ENCODE measurements at regions not wholly inside any gene's neighbourhood (a gene's known extent, or its start where the extent isn't known, plus 50 kb on each side); places are given as distances from the start of the nearest gene placed in this dataset.

DNA sequence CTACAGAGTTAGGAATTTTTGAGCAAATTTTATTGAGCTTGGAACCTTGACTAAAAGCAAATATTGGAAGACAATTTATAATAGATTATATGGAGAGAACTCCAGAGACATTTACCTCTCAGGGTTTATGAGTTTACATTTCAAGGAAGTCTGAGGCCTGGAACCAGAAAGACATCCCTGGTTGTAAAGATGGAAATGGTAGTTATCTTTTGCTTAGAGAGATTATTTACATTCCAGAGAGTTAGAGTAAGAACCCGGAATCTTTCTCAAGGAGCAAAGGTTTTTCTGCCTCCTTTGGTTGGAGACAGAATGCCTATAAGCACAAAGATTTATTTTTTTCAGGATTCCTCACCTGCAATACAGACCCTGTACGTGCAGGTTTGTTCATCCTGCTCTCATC, 458.1 kb downstream of the TBL1XR1 start:
- H3K27ac Mint-ChIP-seq, result no peak overlapping the region
- Histone ChIP-seq H3K4me1 (ENCODE audit: control insufficient read depth in 1 of 2, insufficient read depth in 2 of 2, low read length in 2 of 2) (no peaks in the 10 kb centered on the region), H3K9me3 (replicated peaks in 1 of 2; ENCODE audit: control insufficient read depth in 1 of 2, insufficient read depth in 1 of 2, low read length in 2 of 2) (no peaks in the 10 kb centered on the region), H3K9ac (ENCODE audit: insufficient read depth, low read length, poor library complexity, severe bottlenecking) (no peak overlapping the region), H3K4me3 (replicated peaks in 1 of 3; ENCODE audit: low read depth in 2 of 3, low read length in 3 of 3) (no peak overlapping the region), H3K27me3 (ENCODE audit: control insufficient read depth in 2 of 2, insufficient read depth in 2 of 2, low read length in 2 of 2) (no peaks in the 10 kb centered on the region), H3K27ac (ENCODE audit: low read depth in 1 of 2, low read length in 2 of 2) (no peak overlapping the region), H2AFZ (ENCODE audit: insufficient read depth, low read depth, low read length, poor library complexity, severe bottlenecking) (no peak overlapping the region), H3K36me3 (replicated peaks in 1 of 2; ENCODE audit: control insufficient read depth in 1 of 2, insufficient read depth in 2 of 2, low read length in 2 of 2) (no peaks in the 10 kb centered on the region), H4K20me1 (ENCODE audit: insufficient read depth, low read length) (no peaks in the 10 kb centered on the region), H3K79me2 (ENCODE audit: insufficient read depth, low read length) (no peaks in the 10 kb centered on the region), H3K4me2 (replicated peaks; ENCODE audit: extremely low read depth, low read length, poor library complexity, severe bottlenecking) (no peak overlapping the region)
- intact Hi-C loops (cut with micrococcal nuclease), result no loop called here
- H3K36me3 Mint-ChIP-seq, result no peaks in the 10 kb centered on the region
- H3K27me3 Mint-ChIP-seq (ENCODE audit: low read depth in 3 of 3), result no peaks in the 10 kb centered on the region
- no peak for TF ChIP-seq CTCF (IDR thresholded peaks at IDR 0.05)
- peaks cover 0 to 3% (median 0%) of the 10 kb centered on the region in 7 donors for H3K9me3 Mint-ChIP-seq
- no CpG with 5 or more reads among the region's 2 CpGs for WGBS (ENCODE audit: insufficient coverage)
- H3K4me3 Mint-ChIP-seq, result no peak overlapping the region
- H3K4me1 Mint-ChIP-seq, result no peaks in the 10 kb centered on the region
- no peak for DNase-seq

DNA sequence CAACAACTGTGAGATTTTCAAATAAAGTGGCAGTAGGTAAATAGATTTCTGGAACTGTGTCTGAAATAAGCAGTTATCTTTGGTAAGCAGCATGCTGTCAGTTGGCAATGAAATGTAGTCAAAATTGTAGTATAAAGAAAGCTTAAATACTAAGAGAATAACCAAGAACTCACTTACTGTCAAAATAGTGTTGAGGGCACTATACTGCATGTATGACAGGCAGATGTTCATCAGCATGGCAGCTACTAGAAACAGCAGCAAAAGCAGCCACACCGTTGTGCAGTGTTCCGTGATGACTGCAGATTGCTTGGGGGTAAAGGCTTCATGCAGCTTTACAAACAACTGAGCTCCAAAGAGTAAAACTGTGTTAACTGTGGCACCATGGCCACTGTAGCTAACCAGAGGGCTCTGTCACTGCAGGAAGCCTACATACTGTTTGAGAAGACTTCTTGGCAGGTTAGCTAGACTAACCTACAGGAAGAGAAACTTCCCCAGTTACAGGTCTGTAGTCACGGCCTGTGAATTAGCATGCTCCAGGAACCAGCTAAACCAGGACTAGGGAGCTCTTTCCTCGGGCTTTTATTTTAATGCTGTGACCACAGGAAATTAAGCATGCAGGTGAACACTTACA, 459.7 kb downstream of the TBL1XR1 start:
- no peaks in the 10 kb centered on the region for H3K4me1 ChIP-seq (ENCODE audit: control insufficient read depth in 1 of 2, insufficient read depth in 2 of 2, low read length in 2 of 2)
- no peak overlapping the region for H3K27ac ChIP-seq (ENCODE audit: low read depth in 1 of 2, low read length in 2 of 2)
- no peak for TF ChIP-seq CTCF (IDR thresholded peaks at IDR 0.05)
- Mint-ChIP-seq H3K9me3 (peaks cover 0 to 5% (median 0%) of the 10 kb centered on the region in 7 donors), H3K4me1 (no peaks in the 10 kb centered on the region), H3K27me3 (ENCODE audit: low read depth in 3 of 3) (no peaks in the 10 kb centered on the region), H3K27ac (no peak overlapping the region), H3K36me3 (no peaks in the 10 kb centered on the region), H3K4me3 (no peak overlapping the region)
- H3K79me2 ChIP-seq (ENCODE audit: insufficient read depth, low read length), result no peaks in the 10 kb centered on the region
- H3K4me3 ChIP-seq (replicated peaks in 1 of 3; ENCODE audit: low read depth in 2 of 3, low read length in 3 of 3), result no peak overlapping the region
- no peaks in the 10 kb centered on the region for H3K36me3 ChIP-seq (replicated peaks in 1 of 2; ENCODE audit: control insufficient read depth in 1 of 2, insufficient read depth in 2 of 2, low read length in 2 of 2)
- no peaks in the 10 kb centered on the region for H3K27me3 ChIP-seq (ENCODE audit: control insufficient read depth in 2 of 2, insufficient read depth in 2 of 2, low read length in 2 of 2)
- no peak for DNase-seq
- intact Hi-C loops (cut with micrococcal nuclease), result no loop called here
- H3K9me3 ChIP-seq (replicated peaks in 1 of 2; ENCODE audit: control insufficient read depth in 1 of 2, insufficient read depth in 1 of 2, low read length in 2 of 2), result peaks cover 2 to 4% of the 10 kb centered on the region in 2 donors
- H3K9ac ChIP-seq (ENCODE audit: insufficient read depth, low read length, poor library complexity, severe bottlenecking), result no peak overlapping the region
- H4K20me1 ChIP-seq (ENCODE audit: insufficient read depth, low read length), result no peaks in the 10 kb centered on the region
- no peak overlapping the region for H2AFZ ChIP-seq (ENCODE audit: insufficient read depth, low read depth, low read length, poor library complexity, severe bottlenecking)
- H3K4me2 ChIP-seq (replicated peaks; ENCODE audit: extremely low read depth, low read length, poor library complexity, severe bottlenecking), result no peak overlapping the region
- 85% methylated on average over 4 of the region's 4 CpGs for WGBS (ENCODE audit: insufficient coverage)
